ENCODE measurements at regions not wholly inside any gene's neighbourhood (a gene's known extent, or its start where the extent isn't known, plus 50 kb on each side); places are given as distances from the start of the nearest gene placed in this dataset.
"Not testable (repeated sequence)": the region's sequence is repeated elsewhere in the genome, so short reads cannot be mapped to it uniquely, and the experiment has no call there.

- not testable (repeated sequence) for H3K79me2 ChIP-seq (ENCODE audit: insufficient read depth, low read length); H3K9me2 ChIP-seq (replicated peaks; ENCODE audit: insufficient read depth, low read length); H3K27me3 ChIP-seq (ENCODE audit: low read length); H3K27ac ChIP-seq (ENCODE audit: low read depth, low read length); H4K20me1 ChIP-seq (ENCODE audit: low read depth, low read length); H3K9me3 ChIP-seq (ENCODE audit: insufficient read depth, low read length); H3K4me3 ChIP-seq (ENCODE audit: insufficient read depth, low read length, poor library complexity, severe bottlenecking); H3F3A ChIP-seq (ENCODE audit: insufficient read depth); H3K9ac ChIP-seq (ENCODE audit: low read length); H2AFZ ChIP-seq (ENCODE audit: low read depth, low read length, severe bottlenecking); H3K4me2 ChIP-seq (ENCODE audit: low read depth, low read length, poor library complexity, severe bottlenecking); H3K36me3 ChIP-seq (ENCODE audit: low read length)
Observed at GRCh38 chr9:62862180-62862579, 1672.3 kb downstream of the SPATA31A7 start.

- H2AFZ ChIP-seq (ENCODE audit: low read depth, low read length, severe bottlenecking); H3K27ac ChIP-seq (ENCODE audit: low read depth, low read length); H3K4me3 ChIP-seq (ENCODE audit: insufficient read depth, low read length, poor library complexity, severe bottlenecking); H3K4me2 ChIP-seq (ENCODE audit: low read depth, low read length, poor library complexity, severe bottlenecking); H3K9me3 ChIP-seq (ENCODE audit: insufficient read depth, low read length); H4K20me1 ChIP-seq (ENCODE audit: low read depth, low read length); H3K79me2 ChIP-seq (ENCODE audit: insufficient read depth, low read length); H3K27me3 ChIP-seq (ENCODE audit: low read length); H3F3A ChIP-seq (ENCODE audit: insufficient read depth); H3K9me2 ChIP-seq (replicated peaks; ENCODE audit: insufficient read depth, low read length); H3K36me3 ChIP-seq (ENCODE audit: low read length); H3K9ac ChIP-seq (ENCODE audit: low read length): not testable (repeated sequence)
Observed at GRCh38 chr9:62863319-62863718, 1673.5 kb downstream of the SPATA31A7 start.

GRCh38 chr9:62863867-62864266 lies 1674.0 kb downstream of the SPATA31A7 start:
- H3K4me3 ChIP-seq (ENCODE audit: insufficient read depth, low read length, poor library complexity, severe bottlenecking); H3K9me2 ChIP-seq (replicated peaks; ENCODE audit: insufficient read depth, low read length); H4K20me1 ChIP-seq (ENCODE audit: low read depth, low read length); H2AFZ ChIP-seq (ENCODE audit: low read depth, low read length, severe bottlenecking); H3K27ac ChIP-seq (ENCODE audit: low read depth, low read length); H3K79me2 ChIP-seq (ENCODE audit: insufficient read depth, low read length); H3F3A ChIP-seq (ENCODE audit: insufficient read depth); H3K27me3 ChIP-seq (ENCODE audit: low read length); H3K9ac ChIP-seq (ENCODE audit: low read length); H3K36me3 ChIP-seq (ENCODE audit: low read length); H3K4me2 ChIP-seq (ENCODE audit: low read depth, low read length, poor library complexity, severe bottlenecking); H3K9me3 ChIP-seq (ENCODE audit: insufficient read depth, low read length): not testable (repeated sequence)

- not testable (repeated sequence) for H2AFZ ChIP-seq (ENCODE audit: low read depth, low read length, severe bottlenecking); H3K79me2 ChIP-seq (ENCODE audit: insufficient read depth, low read length); H3K4me3 ChIP-seq (ENCODE audit: insufficient read depth, low read length, poor library complexity, severe bottlenecking); H3K36me3 ChIP-seq (ENCODE audit: low read length); H4K20me1 ChIP-seq (ENCODE audit: low read depth, low read length); H3K9me3 ChIP-seq (ENCODE audit: insufficient read depth, low read length); H3K27ac ChIP-seq (ENCODE audit: low read depth, low read length); H3F3A ChIP-seq (ENCODE audit: insufficient read depth); H3K4me2 ChIP-seq (ENCODE audit: low read depth, low read length, poor library complexity, severe bottlenecking); H3K9me2 ChIP-seq (replicated peaks; ENCODE audit: insufficient read depth, low read length); H3K9ac ChIP-seq (ENCODE audit: low read length); H3K27me3 ChIP-seq (ENCODE audit: low read length)
Observed at GRCh38 chr9:62864481-62865469, 1674.9 kb downstream of the SPATA31A7 start.

GRCh38 chr9:62869061-62869460 lies 1679.2 kb downstream of the SPATA31A7 start:
- H3K9ac ChIP-seq (ENCODE audit: low read length); H3K27ac ChIP-seq (ENCODE audit: low read depth, low read length); H3K27me3 ChIP-seq (ENCODE audit: low read length); H3K4me2 ChIP-seq (ENCODE audit: low read depth, low read length, poor library complexity, severe bottlenecking); H2AFZ ChIP-seq (ENCODE audit: low read depth, low read length, severe bottlenecking); H3K4me3 ChIP-seq (ENCODE audit: insufficient read depth, low read length, poor library complexity, severe bottlenecking); H3F3A ChIP-seq (ENCODE audit: insufficient read depth); H3K9me2 ChIP-seq (replicated peaks; ENCODE audit: insufficient read depth, low read length); H4K20me1 ChIP-seq (ENCODE audit: low read depth, low read length); H3K36me3 ChIP-seq (ENCODE audit: low read length); H3K79me2 ChIP-seq (ENCODE audit: insufficient read depth, low read length); H3K9me3 ChIP-seq (ENCODE audit: insufficient read depth, low read length): not testable (repeated sequence)

GRCh38 chr9:62871765-62872164 lies 1681.9 kb downstream of the SPATA31A7 start:
- H3F3A ChIP-seq (ENCODE audit: insufficient read depth); H3K36me3 ChIP-seq (ENCODE audit: low read length); H3K4me3 ChIP-seq (ENCODE audit: insufficient read depth, low read length, poor library complexity, severe bottlenecking); H3K9ac ChIP-seq (ENCODE audit: low read length); H2AFZ ChIP-seq (ENCODE audit: low read depth, low read length, severe bottlenecking); H4K20me1 ChIP-seq (ENCODE audit: low read depth, low read length); H3K27ac ChIP-seq (ENCODE audit: low read depth, low read length); H3K79me2 ChIP-seq (ENCODE audit: insufficient read depth, low read length); H3K9me3 ChIP-seq (ENCODE audit: insufficient read depth, low read length); H3K27me3 ChIP-seq (ENCODE audit: low read length); H3K4me2 ChIP-seq (ENCODE audit: low read depth, low read length, poor library complexity, severe bottlenecking); H3K9me2 ChIP-seq (replicated peaks; ENCODE audit: insufficient read depth, low read length): not testable (repeated sequence)

GRCh38 chr9:62874213-62874612 lies 1684.4 kb downstream of the SPATA31A7 start:
- H4K20me1 ChIP-seq (ENCODE audit: low read depth, low read length); H3K36me3 ChIP-seq (ENCODE audit: low read length); H3K9ac ChIP-seq (ENCODE audit: low read length); H3K79me2 ChIP-seq (ENCODE audit: insufficient read depth, low read length); H3K9me2 ChIP-seq (replicated peaks; ENCODE audit: insufficient read depth, low read length); H3K9me3 ChIP-seq (ENCODE audit: insufficient read depth, low read length); H3F3A ChIP-seq (ENCODE audit: insufficient read depth); H3K4me3 ChIP-seq (ENCODE audit: insufficient read depth, low read length, poor library complexity, severe bottlenecking); H3K27ac ChIP-seq (ENCODE audit: low read depth, low read length); H3K27me3 ChIP-seq (ENCODE audit: low read length); H2AFZ ChIP-seq (ENCODE audit: low read depth, low read length, severe bottlenecking); H3K4me2 ChIP-seq (ENCODE audit: low read depth, low read length, poor library complexity, severe bottlenecking): not testable (repeated sequence)

- H3K36me3 ChIP-seq (ENCODE audit: low read length); H3K27ac ChIP-seq (ENCODE audit: low read depth, low read length); H3K79me2 ChIP-seq (ENCODE audit: insufficient read depth, low read length); H4K20me1 ChIP-seq (ENCODE audit: low read depth, low read length); H3K4me3 ChIP-seq (ENCODE audit: insufficient read depth, low read length, poor library complexity, severe bottlenecking); H3K4me2 ChIP-seq (ENCODE audit: low read depth, low read length, poor library complexity, severe bottlenecking); H3K9me2 ChIP-seq (replicated peaks; ENCODE audit: insufficient read depth, low read length); H3K9ac ChIP-seq (ENCODE audit: low read length); H2AFZ ChIP-seq (ENCODE audit: low read depth, low read length, severe bottlenecking); H3K9me3 ChIP-seq (ENCODE audit: insufficient read depth, low read length); H3F3A ChIP-seq (ENCODE audit: insufficient read depth); H3K27me3 ChIP-seq (ENCODE audit: low read length): not testable (repeated sequence)
Observed at GRCh38 chr9:62874745-62875599, 1685.1 kb downstream of the SPATA31A7 start.

All from SU-DHL-6 (cell line).